ENCODE measurements at regions not wholly inside any gene's neighbourhood (a gene's known extent, or its start where the extent isn't known, plus 50 kb on each side); places are given as distances from the start of the nearest gene placed in this dataset.

GRCh38 chr13:62659365-62659764, 1243.7 kb upstream of the PCDH20 start:
- Histone ChIP-seq H3F3A (ENCODE audit: control insufficient read depth, insufficient read depth) (no peaks in the 10 kb centered on the region), H3K9me3 (ENCODE audit: control insufficient read depth, insufficient read depth, low read length) (no peaks in the 10 kb centered on the region), H3K27ac (ENCODE audit: low read depth, low read length) (no peak overlapping the region), H3K79me2 (ENCODE audit: control insufficient read depth, low read length) (no peaks in the 10 kb centered on the region), H3K9me2 (replicated peaks; ENCODE audit: control insufficient read depth, low read length) (no peaks in the 10 kb centered on the region), H3K4me3 (ENCODE audit: low read length) (no peak overlapping the region), H3K27me3 (ENCODE audit: control insufficient read depth, low read length) (no peaks in the 10 kb centered on the region), H3K4me2 (ENCODE audit: low read length) (no peak overlapping the region), H3K36me3 (ENCODE audit: control insufficient read depth, low read length) (no peaks in the 10 kb centered on the region), H3K4me1 (ENCODE audit: control insufficient read depth, low read length) (no peaks in the 10 kb centered on the region), H4K20me1 (ENCODE audit: control insufficient read depth, insufficient read depth, low read depth, low read length) (no peaks in the 10 kb centered on the region)
- TF ChIP-seq CTCF (IDR thresholded peaks at IDR 0.05; ENCODE audit: low read depth, low read length, poor library complexity, severe bottlenecking), result no peak
- TF ChIP-seq EZH2phosphoT487 (IDR thresholded peaks at IDR 0.05; ENCODE audit: borderline replicate concordance, low read length), result no peak

DNA sequence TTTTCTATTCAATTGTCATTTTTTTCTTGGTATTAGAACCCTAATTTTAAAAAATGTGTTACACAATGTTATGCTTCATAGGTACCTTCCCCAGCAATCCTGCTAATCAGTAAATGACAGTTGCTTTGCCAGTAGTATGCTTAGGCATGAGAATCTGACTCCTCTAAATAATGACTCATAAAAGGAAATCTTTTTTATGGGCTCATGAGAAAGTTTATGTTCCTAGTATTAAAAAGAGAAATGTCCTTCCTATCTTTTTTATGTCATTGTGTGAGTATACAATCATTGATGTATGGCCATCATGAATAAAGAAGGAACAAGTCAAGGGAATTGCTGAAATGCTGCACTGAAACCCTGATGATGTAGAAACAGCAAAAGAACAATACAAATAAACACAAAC, 1237.7 kb upstream of the PCDH20 start:
- no peaks in the 10 kb centered on the region for H3K4me1 ChIP-seq (ENCODE audit: control insufficient read depth, low read length)
- no peaks in the 10 kb centered on the region for H3K36me3 ChIP-seq (ENCODE audit: control insufficient read depth, low read length)
- no peak overlapping the region for H3K4me3 ChIP-seq (ENCODE audit: low read length)
- no peaks in the 10 kb centered on the region for H3K9me3 ChIP-seq (ENCODE audit: control insufficient read depth, insufficient read depth, low read length)
- TF ChIP-seq CTCF (IDR thresholded peaks at IDR 0.05; ENCODE audit: low read depth, low read length, poor library complexity, severe bottlenecking), result no peak
- TF ChIP-seq EZH2phosphoT487 (IDR thresholded peaks at IDR 0.05; ENCODE audit: borderline replicate concordance, low read length), result no peak
- no peaks in the 10 kb centered on the region for H4K20me1 ChIP-seq (ENCODE audit: control insufficient read depth, insufficient read depth, low read depth, low read length)
- H3K79me2 ChIP-seq (ENCODE audit: control insufficient read depth, low read length), result no peaks in the 10 kb centered on the region
- H3K4me2 ChIP-seq (ENCODE audit: low read length), result no peak overlapping the region
- no peaks in the 10 kb centered on the region for H3K9me2 ChIP-seq (replicated peaks; ENCODE audit: control insufficient read depth, low read length)
- H3K27me3 ChIP-seq (ENCODE audit: control insufficient read depth, low read length), result no peaks in the 10 kb centered on the region
- no peak overlapping the region for H3K27ac ChIP-seq (ENCODE audit: low read depth, low read length)
- no peaks in the 10 kb centered on the region for H3F3A ChIP-seq (ENCODE audit: control insufficient read depth, insufficient read depth)

- no peaks in the 10 kb centered on the region for H3K79me2 ChIP-seq (ENCODE audit: control insufficient read depth, low read length)
- H3K27me3 ChIP-seq (ENCODE audit: control insufficient read depth, low read length), result no peaks in the 10 kb centered on the region
- H3K4me3 ChIP-seq (ENCODE audit: low read length), result no peak overlapping the region
- H3K9me3 ChIP-seq (ENCODE audit: control insufficient read depth, insufficient read depth, low read length), result peaks cover 10% of the 10 kb centered on the region; the same call in 1 of the 2 replicates
- H3K27ac ChIP-seq (ENCODE audit: low read depth, low read length), result 0 out of 2 replicates have a peak overlapping the region, but pooled peaks have one; percentile 19
- 0 out of 2 replicates have a peak overlapping the region, but pooled peaks have one; percentile 14 for H3K4me2 ChIP-seq (ENCODE audit: low read length)
- TF ChIP-seq CTCF (IDR thresholded peaks at IDR 0.05; ENCODE audit: low read depth, low read length, poor library complexity, severe bottlenecking) (no peak), EZH2phosphoT487 (IDR thresholded peaks at IDR 0.05; ENCODE audit: borderline replicate concordance, low read length) (no peak)
- H3F3A ChIP-seq (ENCODE audit: control insufficient read depth, insufficient read depth), result no peaks in the 10 kb centered on the region
- no peaks in the 10 kb centered on the region; the same call in 1 of the 2 replicates for H3K36me3 ChIP-seq (ENCODE audit: control insufficient read depth, low read length)
- no peaks in the 10 kb centered on the region for H3K9me2 ChIP-seq (replicated peaks; ENCODE audit: control insufficient read depth, low read length)
- H4K20me1 ChIP-seq (ENCODE audit: control insufficient read depth, insufficient read depth, low read depth, low read length), result no peaks in the 10 kb centered on the region
- H3K4me1 ChIP-seq (ENCODE audit: control insufficient read depth, low read length), result peaks cover 11% of the 10 kb centered on the region
Measured at GRCh38 chr13:62643799-62644524, 1228.3 kb upstream of the PCDH20 start.
